ENCODE measurements at regions not wholly inside any gene's neighbourhood (a gene's known extent, or its start where the extent isn't known, plus 50 kb on each side); places are given as distances from the start of the nearest gene placed in this dataset.
"Not testable (repeated sequence)": the region's sequence is repeated elsewhere in the genome, so short reads cannot be mapped to it uniquely, and the experiment has no call there.

- TF ChIP-seq EZH2 (IDR thresholded peaks at IDR 0.05; ENCODE audit: borderline replicate concordance, low read depth, low read length, severe bottlenecking), result not testable (repeated sequence)
- TF ChIP-seq, protein P1, sequence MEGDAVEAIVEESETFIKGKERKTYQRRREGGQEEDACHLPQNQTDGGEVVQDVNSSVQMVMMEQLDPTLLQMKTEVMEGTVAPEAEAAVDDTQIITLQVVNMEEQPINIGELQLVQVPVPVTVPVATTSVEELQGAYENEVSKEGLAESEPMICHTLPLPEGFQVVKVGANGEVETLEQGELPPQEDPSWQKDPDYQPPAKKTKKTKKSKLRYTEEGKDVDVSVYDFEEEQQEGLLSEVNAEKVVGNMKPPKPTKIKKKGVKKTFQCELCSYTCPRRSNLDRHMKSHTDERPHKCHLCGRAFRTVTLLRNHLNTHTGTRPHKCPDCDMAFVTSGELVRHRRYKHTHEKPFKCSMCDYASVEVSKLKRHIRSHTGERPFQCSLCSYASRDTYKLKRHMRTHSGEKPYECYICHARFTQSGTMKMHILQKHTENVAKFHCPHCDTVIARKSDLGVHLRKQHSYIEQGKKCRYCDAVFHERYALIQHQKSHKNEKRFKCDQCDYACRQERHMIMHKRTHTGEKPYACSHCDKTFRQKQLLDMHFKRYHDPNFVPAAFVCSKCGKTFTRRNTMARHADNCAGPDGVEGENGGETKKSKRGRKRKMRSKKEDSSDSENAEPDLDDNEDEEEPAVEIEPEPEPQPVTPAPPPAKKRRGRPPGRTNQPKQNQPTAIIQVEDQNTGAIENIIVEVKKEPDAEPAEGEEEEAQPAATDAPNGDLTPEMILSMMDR (IDR thresholded peaks at IDR 0.05; ENCODE audit: borderline replicate concordance, extremely low read depth, low read length, poor library complexity, severe bottlenecking), result peak; percentile 23
These were observed 652.8 kb downstream of the GOLGA6L6 start for GRCh38 chr15:19888811-19889210.

Measured in DND-41 (cell line).